CD4-positive, CD25-positive, alpha-beta regulatory T cell (primary cell): ENCODE measurements at regions not wholly inside any gene's neighbourhood (a gene's known extent, or its start where the extent isn't known, plus 50 kb on each side); places are given as distances from the start of the nearest gene placed in this dataset.

Source experiments
- ATAC-seq, 2 donors: fragments of 150-1000 bp; cut with Tn5 transposase; one replicate each; pipeline ENCODE4 v1.10.0; 2021; ENCODE audit warnings: low read depth in 2 of 2, moderate number of reproducible peaks in 2 of 2, moderate library complexity in 1 of 2
- DNase-seq, 3 donors: peaks; one replicate each; pipeline versions ENCODE4 v3.0.0 to v3.0.0-alpha.2; 2012 to 2022; ENCODE audit warnings: mixed read lengths in 1 of 3
- H3K27ac ChIP-seq: one replicate; pipeline ENCODE4 v1.7.0; 2013; ENCODE audit warnings: mild to moderate bottlenecking, low read length; ENCODE audit not compliant: insufficient read depth, poor library complexity, severe bottlenecking
- H3K27me3 ChIP-seq: one replicate; pipeline ENCODE4 v1.7.0; 2013; ENCODE audit warnings: low read length; ENCODE audit not compliant: control insufficient read depth, insufficient read depth
- H3K36me3 ChIP-seq: one replicate; pipeline ENCODE4 v1.7.0; 2013; ENCODE audit warnings: mild to moderate bottlenecking, low read length, moderate library complexity; ENCODE audit not compliant: control insufficient read depth, insufficient read depth
- H3K4me1 ChIP-seq: 2 replicates; pipeline ENCODE4 v1.7.0; 2013; ENCODE audit warnings: mild to moderate bottlenecking, low read length; ENCODE audit not compliant: insufficient read depth, control insufficient read depth, poor library complexity, severe bottlenecking
- H3K4me3 ChIP-seq: one replicate; pipeline ENCODE4 v1.7.0; 2013; ENCODE audit warnings: low read depth, mild to moderate bottlenecking, low read length, moderate library complexity
- H3K9me3 ChIP-seq, 2 experiments: 1 replicate in 1 of 2; 2 replicates in 1 of 2; pipeline ENCODE4 v1.7.0; 2013; ENCODE audit warnings: low read length in 2 of 2, mild to moderate bottlenecking in 1 of 2, moderate library complexity in 1 of 2; ENCODE audit not compliant: control insufficient read depth in 2 of 2
- H3K27ac Mint-ChIP-seq, 3 donors: one replicate each; pipeline ENCODE4 v1.8.0; 2020 to 2022; ENCODE audit warnings: mild to moderate bottlenecking in 3 of 3, mixed read lengths in 3 of 3, moderate library complexity in 2 of 3
- H3K27me3 Mint-ChIP-seq: one replicate; pipeline ENCODE4 v1.8.0; 2022; ENCODE audit warnings: mild to moderate bottlenecking, mixed read lengths
- H3K36me3 Mint-ChIP-seq: one replicate; pipeline ENCODE4 v1.8.0; 2020; ENCODE audit warnings: mixed read lengths
- H3K4me1 Mint-ChIP-seq, 4 donors: one replicate each; pipeline ENCODE4 v1.8.0; 2020 to 2022; ENCODE audit warnings: mixed read lengths in 4 of 4, mild to moderate bottlenecking in 1 of 4
- H3K4me3 Mint-ChIP-seq, 4 donors: one replicate each; pipeline ENCODE4 v1.8.0; 2020 to 2022; ENCODE audit warnings: mild to moderate bottlenecking in 4 of 4, mixed read lengths in 4 of 4, moderate library complexity in 3 of 4
- H3K9me3 Mint-ChIP-seq, 7 donors: one replicate each; pipeline ENCODE4 v1.8.0; 2020 to 2022; ENCODE audit warnings: mixed read lengths in 7 of 7, mild to moderate bottlenecking in 3 of 7, moderate library complexity in 2 of 7

- H3K4me3 Mint-ChIP-seq = peak overlapping the region; percentile 56 to 82 (median 78)
- H3K27ac Mint-ChIP-seq = peak overlapping the region in 1 of 3 donors; percentile 64
- peaks cover 4 to 11% (median 7%) of the 10 kb centered on the region in 4 donors for H3K4me1 Mint-ChIP-seq
- Histone ChIP-seq H3K4me3 (peak overlapping the region; percentile 81), H3K27me3 (no peaks in the 10 kb centered on the region), H3K27ac (no peak overlapping the region), H3K9me3 (no peaks in the 10 kb centered on the region), H3K36me3 (no peaks in the 10 kb centered on the region), H3K4me1 (peaks cover 4% of the 10 kb centered on the region)
- no peaks in the 10 kb centered on the region for H3K27me3 Mint-ChIP-seq
- ATAC-seq (no peak), DNase-seq (no peak)
- H3K9me3 Mint-ChIP-seq = no peaks in the 10 kb centered on the region
- no peaks in the 10 kb centered on the region for H3K36me3 Mint-ChIP-seq
These were observed 1153.3 kb upstream of the TMEFF2 start for GRCh38 chr2:193348055-193348454.

GRCh38 chr2:193336781-193337180 lies 1142.0 kb upstream of the TMEFF2 start:
- ATAC-seq = no peak
- no peaks in the 10 kb centered on the region for H3K4me1 Mint-ChIP-seq

GRCh38 chr2:193334401-193334800 lies 1139.7 kb upstream of the TMEFF2 start:
- Histone ChIP-seq H3K9me3 (no peaks in the 10 kb centered on the region), H3K27ac (no peak overlapping the region), H3K4me3 (no peak overlapping the region), H3K4me1 (no peaks in the 10 kb centered on the region), H3K27me3 (no peaks in the 10 kb centered on the region), H3K36me3 (no peaks in the 10 kb centered on the region)
- Mint-ChIP-seq H3K27me3 (no peaks in the 10 kb centered on the region), H3K9me3 (peaks cover 0 to 6% (median 0%) of the 10 kb centered on the region in 7 donors), H3K4me3 (no peak overlapping the region), H3K4me1 (no peaks in the 10 kb centered on the region), H3K27ac (no peak overlapping the region), H3K36me3 (no peaks in the 10 kb centered on the region)
- ATAC-seq = no peak
- no peak for DNase-seq

More at GRCh38 chr2:193336781-193337180, 1142.0 kb upstream of the TMEFF2 start:
- no peak for DNase-seq
- Mint-ChIP-seq H3K36me3 (no peaks in the 10 kb centered on the region), H3K27me3 (no peaks in the 10 kb centered on the region), H3K9me3 (peaks cover 0 to 6% (median 0%) of the 10 kb centered on the region in 7 donors), H3K4me3 (no peak overlapping the region), H3K27ac (no peak overlapping the region)
- Histone ChIP-seq H3K36me3 (no peaks in the 10 kb centered on the region), H3K27me3 (no peaks in the 10 kb centered on the region), H3K4me3 (no peak overlapping the region), H3K9me3 (no peaks in the 10 kb centered on the region), H3K4me1 (no peaks in the 10 kb centered on the region), H3K27ac (no peak overlapping the region)

GRCh38 chr2:193333539-193333938 lies 1138.8 kb upstream of the TMEFF2 start:
- Histone ChIP-seq H3K36me3 (no peaks in the 10 kb centered on the region), H3K4me1 (no peaks in the 10 kb centered on the region), H3K27me3 (no peaks in the 10 kb centered on the region), H3K4me3 (no peak overlapping the region), H3K9me3 (no peaks in the 10 kb centered on the region), H3K27ac (no peak overlapping the region)
- Mint-ChIP-seq H3K4me3 (no peak overlapping the region), H3K27me3 (no peaks in the 10 kb centered on the region), H3K27ac (no peak overlapping the region), H3K4me1 (no peaks in the 10 kb centered on the region), H3K9me3 (peaks cover 0 to 6% (median 0%) of the 10 kb centered on the region in 7 donors), H3K36me3 (no peaks in the 10 kb centered on the region)
- ATAC-seq (no peak), DNase-seq (no peak)

- H3K27ac Mint-ChIP-seq = no peak overlapping the region
- Histone ChIP-seq H3K4me3 (no peak overlapping the region), H3K27me3 (no peaks in the 10 kb centered on the region), H3K27ac (no peak overlapping the region), H3K4me1 (no peaks in the 10 kb centered on the region), H3K36me3 (no peaks in the 10 kb centered on the region), H3K9me3 (no peaks in the 10 kb centered on the region)
- ATAC-seq (no peak), DNase-seq (no peak)
- no peak overlapping the region for H3K4me3 Mint-ChIP-seq
- H3K4me1 Mint-ChIP-seq = no peaks in the 10 kb centered on the region
- H3K9me3 Mint-ChIP-seq = peaks cover 0 to 6% (median 0%) of the 10 kb centered on the region in 7 donors
- no peaks in the 10 kb centered on the region for H3K27me3 Mint-ChIP-seq
- no peaks in the 10 kb centered on the region for H3K36me3 Mint-ChIP-seq
These were observed 1138.2 kb upstream of the TMEFF2 start for GRCh38 chr2:193332941-193333340.

- Histone ChIP-seq H3K9me3 (no peaks in the 10 kb centered on the region), H3K36me3 (no peaks in the 10 kb centered on the region), H3K4me1 (no peaks in the 10 kb centered on the region), H3K4me3 (no peak overlapping the region), H3K27me3 (no peaks in the 10 kb centered on the region), H3K27ac (no peak overlapping the region)
- Mint-ChIP-seq H3K36me3 (no peaks in the 10 kb centered on the region), H3K27ac (no peak overlapping the region), H3K9me3 (peaks cover 0 to 6% (median 0%) of the 10 kb centered on the region in 7 donors), H3K4me1 (no peaks in the 10 kb centered on the region), H3K4me3 (no peak overlapping the region), H3K27me3 (no peaks in the 10 kb centered on the region)
- ATAC-seq (no peak), DNase-seq (no peak)
These were observed 1136.9 kb upstream of the TMEFF2 start for GRCh38 chr2:193331676-193332075.

GRCh38 chr2:193326296-193326695 lies 1131.6 kb upstream of the TMEFF2 start:
- DNase-seq (no peak), ATAC-seq (no peak)
- Histone ChIP-seq H3K36me3 (no peaks in the 10 kb centered on the region), H3K4me1 (no peaks in the 10 kb centered on the region), H3K4me3 (no peak overlapping the region), H3K27ac (no peak overlapping the region), H3K9me3 (no peaks in the 10 kb centered on the region), H3K27me3 (no peaks in the 10 kb centered on the region)
- no peaks in the 10 kb centered on the region for H3K27me3 Mint-ChIP-seq
- no peak overlapping the region for H3K4me3 Mint-ChIP-seq
- no peaks in the 10 kb centered on the region for H3K36me3 Mint-ChIP-seq
- H3K9me3 Mint-ChIP-seq = peaks cover 0 to 2% (median 0%) of the 10 kb centered on the region in 7 donors
- no peaks in the 10 kb centered on the region for H3K4me1 Mint-ChIP-seq
- H3K27ac Mint-ChIP-seq = no peak overlapping the region

GRCh38 chr2:193315428-193316091 lies 1120.8 kb upstream of the TMEFF2 start:
- Histone ChIP-seq H3K4me3 (no peak overlapping the region), H3K27ac (no peak overlapping the region), H3K4me1 (no peaks in the 10 kb centered on the region), H3K9me3 (no peaks in the 10 kb centered on the region), H3K36me3 (no peaks in the 10 kb centered on the region), H3K27me3 (no peaks in the 10 kb centered on the region)
- H3K9me3 Mint-ChIP-seq = peaks cover 0 to 2% (median 0%) of the 10 kb centered on the region in 7 donors
- ATAC-seq (no peak), DNase-seq (no peak)
- no peaks in the 10 kb centered on the region for H3K4me1 Mint-ChIP-seq
- no peaks in the 10 kb centered on the region for H3K36me3 Mint-ChIP-seq
- H3K4me3 Mint-ChIP-seq = no peak overlapping the region
- no peak overlapping the region for H3K27ac Mint-ChIP-seq
- H3K27me3 Mint-ChIP-seq = no peaks in the 10 kb centered on the region
